ENCODE measurements at regions not wholly inside any gene's neighbourhood (a gene's known extent, or its start where the extent isn't known, plus 50 kb on each side); places are given as distances from the start of the nearest gene placed in this dataset.

- intact Hi-C loops (cut with DNase I), result no loop called here
- no peak for ATAC-seq
- Histone ChIP-seq H3K27me3 (ENCODE audit: low read depth) (no peaks in the 10 kb centered on the region), H3K27ac (no peak overlapping the region), H3K36me3 (no peaks in the 10 kb centered on the region), H3K4me1 (no peaks in the 10 kb centered on the region), H3K4me3 (no peak overlapping the region), H3K9me3 (no peaks in the 10 kb centered on the region)
- TF ChIP-seq CTCF (IDR thresholded peaks at IDR 0.05), result no peak
- no peak for DNase-seq
Measured at GRCh38 chr11:15687342-15687741, 572.6 kb downstream of the INSC start.

- intact Hi-C loops (cut with DNase I), result no loop called here
- no peaks in the 10 kb centered on the region for H3K4me1 ChIP-seq
- no peaks in the 10 kb centered on the region for H3K36me3 ChIP-seq
- ATAC-seq (no peak), DNase-seq (no peak)
- no peaks in the 10 kb centered on the region for H3K27me3 ChIP-seq (ENCODE audit: low read depth)
- H3K9me3 ChIP-seq, result no peaks in the 10 kb centered on the region
- H3K4me3 ChIP-seq, result no peak overlapping the region
- no peak overlapping the region for H3K27ac ChIP-seq
- TF ChIP-seq CTCF (IDR thresholded peaks at IDR 0.05), result no peak
Measured at GRCh38 chr11:15688351-15688792, 573.6 kb downstream of the INSC start.

GRCh38 chr11:15690320-15690719 is 575.6 kb downstream of the INSC start:
- no peak for DNase-seq
- TF ChIP-seq CTCF (IDR thresholded peaks at IDR 0.05), result no peak
- H3K4me3 ChIP-seq, result no peak overlapping the region
- H3K27me3 ChIP-seq (ENCODE audit: low read depth), result no peaks in the 10 kb centered on the region
- no peak overlapping the region for H3K27ac ChIP-seq
- H3K4me1 ChIP-seq, result no peaks in the 10 kb centered on the region
- no peak for ATAC-seq
- intact Hi-C loops (cut with DNase I), result no loop called here
- no peaks in the 10 kb centered on the region for H3K9me3 ChIP-seq
- no peaks in the 10 kb centered on the region for H3K36me3 ChIP-seq

- Histone ChIP-seq H3K4me3 (no peak overlapping the region), H3K27me3 (ENCODE audit: low read depth) (no peaks in the 10 kb centered on the region), H3K4me1 (no peaks in the 10 kb centered on the region), H3K9me3 (no peaks in the 10 kb centered on the region), H3K36me3 (no peaks in the 10 kb centered on the region), H3K27ac (no peak overlapping the region)
- DNase-seq, result no peak
- TF ChIP-seq CTCF (IDR thresholded peaks at IDR 0.05), result no peak
- ATAC-seq, result no peak
- intact Hi-C loops (cut with DNase I), result no loop called here
Measured at GRCh38 chr11:15692739-15693138, 578.0 kb downstream of the INSC start.

GRCh38 chr11:15695096-15695721 is 580.5 kb downstream of the INSC start:
- H3K27ac ChIP-seq, result no peak overlapping the region
- no peaks in the 10 kb centered on the region for H3K36me3 ChIP-seq
- intact Hi-C loops (cut with DNase I), result no loop called here
- no peak for DNase-seq
- no peak overlapping the region for H3K4me3 ChIP-seq
- no peak for TF ChIP-seq CTCF (IDR thresholded peaks at IDR 0.05)
- no peaks in the 10 kb centered on the region for H3K27me3 ChIP-seq (ENCODE audit: low read depth)
- H3K9me3 ChIP-seq, result no peaks in the 10 kb centered on the region
- no peaks in the 10 kb centered on the region for H3K4me1 ChIP-seq
- no peak for ATAC-seq

Measured in lower lobe of right lung (tissue), 2 donors.